ENCODE measurements at regions not wholly inside any gene's neighbourhood (a gene's known extent, or its start where the extent isn't known, plus 50 kb on each side); places are given as distances from the start of the nearest gene placed in this dataset.

DNA sequence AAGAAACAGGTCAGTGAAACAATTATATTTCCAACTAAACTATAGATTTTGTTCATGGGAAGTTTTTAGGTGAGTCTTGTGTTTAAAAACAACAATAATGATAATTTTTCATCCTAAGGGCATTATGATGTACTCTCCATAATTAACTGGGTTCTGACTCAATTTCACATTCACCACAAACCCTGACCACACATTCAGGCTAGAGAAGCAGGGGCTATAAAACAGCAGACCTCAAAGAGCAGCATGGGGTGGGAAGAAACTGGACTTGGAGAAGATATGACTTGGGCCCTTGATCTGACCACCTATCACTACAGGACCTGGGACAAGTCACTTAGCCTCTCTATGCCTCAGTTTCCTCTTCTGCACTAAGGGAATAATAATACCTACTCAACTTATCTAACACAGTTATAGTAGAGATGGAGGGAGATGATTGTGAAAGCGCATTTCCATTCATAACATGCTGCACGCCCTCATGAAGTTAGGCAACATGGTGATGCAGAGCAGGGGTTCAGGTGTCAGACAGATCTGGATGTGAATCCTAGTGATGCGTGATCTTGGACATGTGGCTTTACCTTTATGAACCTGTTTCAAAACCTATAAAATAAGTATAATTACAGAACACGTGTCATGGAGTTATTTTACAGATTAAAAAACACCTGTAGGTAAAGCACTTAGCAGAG is 63.0 kb upstream of the ACP3 start:
- Histone ChIP-seq H3K27me3 (ENCODE audit: insufficient read depth, low read length) (no peaks in the 10 kb centered on the region), H3K36me3 (ENCODE audit: insufficient read depth, low read length) (no peaks in the 10 kb centered on the region), H3K27ac (ENCODE audit: low read depth, low read length, poor library complexity, severe bottlenecking) (no peak overlapping the region), H3K9me2 (ENCODE audit: low read depth, low read length) (no peaks in the 10 kb centered on the region), H2AFZ (ENCODE audit: low read length) (no peak overlapping the region), H3K9me3 (ENCODE audit: low read length) (no peaks in the 10 kb centered on the region), H3K79me2 (ENCODE audit: insufficient read depth, low read length) (no peaks in the 10 kb centered on the region), H3K4me1 (ENCODE audit: insufficient read depth, low read length, severe bottlenecking) (no peaks in the 10 kb centered on the region), H4K20me1 (ENCODE audit: insufficient read depth, low read length) (no peaks in the 10 kb centered on the region), H3K9ac (ENCODE audit: low read length) (no peak overlapping the region), H3F3A (ENCODE audit: insufficient read depth, low read length) (no peaks in the 10 kb centered on the region), H3K4me3 (ENCODE audit: low read depth, low read length, poor library complexity, severe bottlenecking) (no peak overlapping the region), H3K4me2 (ENCODE audit: low read length) (no peak overlapping the region)
- no peak for TF ChIP-seq CTCF (IDR thresholded peaks at IDR 0.05; ENCODE audit: low read length)
- TF ChIP-seq EZH2 (IDR thresholded peaks at IDR 0.05; ENCODE audit: borderline replicate concordance, low read length) = no peak

DNA sequence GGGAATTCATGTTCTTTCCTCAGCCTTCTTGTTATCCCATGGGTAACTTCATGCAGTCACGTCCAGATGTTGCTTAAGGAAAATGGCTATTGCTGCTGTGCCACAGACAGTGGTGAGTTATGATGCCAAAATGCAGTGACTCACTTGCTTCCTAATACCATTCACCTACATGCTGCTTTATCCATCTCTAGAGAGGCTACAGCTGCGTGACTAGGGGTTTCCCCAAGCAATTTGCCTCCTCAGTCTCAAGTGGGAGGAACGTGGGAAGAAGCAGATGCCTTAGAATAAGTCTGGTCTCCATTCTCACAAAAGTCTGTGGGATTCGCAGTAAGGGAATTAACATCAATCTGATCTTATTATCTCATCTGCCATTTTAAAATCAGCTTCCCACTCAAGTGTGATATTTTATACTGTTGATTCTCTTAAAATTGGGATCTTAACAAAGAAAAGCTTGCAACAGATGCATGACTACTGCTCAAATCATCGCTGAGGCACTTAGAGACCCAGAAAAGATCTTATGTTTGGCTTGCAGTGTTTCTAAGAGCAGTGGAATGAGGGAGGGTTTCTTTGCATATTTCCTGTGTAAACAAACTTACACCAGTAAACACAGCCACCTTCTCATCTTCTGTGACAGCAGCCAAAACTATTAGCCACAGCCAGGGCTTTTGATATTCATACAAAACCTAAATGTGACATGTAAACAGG is 62.0 kb upstream of the ACP3 start:
- no peak overlapping the region for H3K27ac ChIP-seq (ENCODE audit: low read depth, low read length, poor library complexity, severe bottlenecking)
- H3K4me3 ChIP-seq (ENCODE audit: low read depth, low read length, poor library complexity, severe bottlenecking) = no peak overlapping the region
- H3F3A ChIP-seq (ENCODE audit: insufficient read depth, low read length) = no peaks in the 10 kb centered on the region
- no peak for TF ChIP-seq EZH2 (IDR thresholded peaks at IDR 0.05; ENCODE audit: borderline replicate concordance, low read length)
- TF ChIP-seq CTCF (IDR thresholded peaks at IDR 0.05; ENCODE audit: low read length) = no peak
- no peak overlapping the region for H3K9ac ChIP-seq (ENCODE audit: low read length)
- no peak overlapping the region for H2AFZ ChIP-seq (ENCODE audit: low read length)
- H3K27me3 ChIP-seq (ENCODE audit: insufficient read depth, low read length) = no peaks in the 10 kb centered on the region
- no peak overlapping the region for H3K4me2 ChIP-seq (ENCODE audit: low read length)
- H3K4me1 ChIP-seq (ENCODE audit: insufficient read depth, low read length, severe bottlenecking) = no peaks in the 10 kb centered on the region
- no peaks in the 10 kb centered on the region for H3K79me2 ChIP-seq (ENCODE audit: insufficient read depth, low read length)
- no peaks in the 10 kb centered on the region for H3K36me3 ChIP-seq (ENCODE audit: insufficient read depth, low read length)
- H3K9me3 ChIP-seq (ENCODE audit: low read length) = no peaks in the 10 kb centered on the region
- H3K9me2 ChIP-seq (ENCODE audit: low read depth, low read length) = no peaks in the 10 kb centered on the region
- H4K20me1 ChIP-seq (ENCODE audit: insufficient read depth, low read length) = no peaks in the 10 kb centered on the region

- H3K9ac ChIP-seq (ENCODE audit: low read length) = no peak overlapping the region
- H3K27me3 ChIP-seq (ENCODE audit: insufficient read depth, low read length) = no peaks in the 10 kb centered on the region
- no peaks in the 10 kb centered on the region for H3K79me2 ChIP-seq (ENCODE audit: insufficient read depth, low read length)
- no peak overlapping the region for H3K4me2 ChIP-seq (ENCODE audit: low read length)
- H3F3A ChIP-seq (ENCODE audit: insufficient read depth, low read length) = no peaks in the 10 kb centered on the region
- H3K36me3 ChIP-seq (ENCODE audit: insufficient read depth, low read length) = no peaks in the 10 kb centered on the region
- no peaks in the 10 kb centered on the region for H3K9me3 ChIP-seq (ENCODE audit: low read length)
- H3K27ac ChIP-seq (ENCODE audit: low read depth, low read length, poor library complexity, severe bottlenecking) = no peak overlapping the region
- no peak overlapping the region for H2AFZ ChIP-seq (ENCODE audit: low read length)
- H3K4me1 ChIP-seq (ENCODE audit: insufficient read depth, low read length, severe bottlenecking) = no peaks in the 10 kb centered on the region
- no peaks in the 10 kb centered on the region for H3K9me2 ChIP-seq (ENCODE audit: low read depth, low read length)
- TF ChIP-seq CTCF (IDR thresholded peaks at IDR 0.05; ENCODE audit: low read length) (no peak), EZH2 (IDR thresholded peaks at IDR 0.05; ENCODE audit: borderline replicate concordance, low read length) (no peak)
- no peaks in the 10 kb centered on the region for H4K20me1 ChIP-seq (ENCODE audit: insufficient read depth, low read length)
- no peak overlapping the region for H3K4me3 ChIP-seq (ENCODE audit: low read depth, low read length, poor library complexity, severe bottlenecking)
These were observed 60.2 kb upstream of the ACP3 start for GRCh38 chr3:132256989-132257388.
